CD14-positive monocyte (primary cell): ENCODE measurements at regions not wholly inside any gene's neighbourhood (a gene's known extent, or its start where the extent isn't known, plus 50 kb on each side); places are given as distances from the start of the nearest gene placed in this dataset.

Source experiments
- DNase-seq, 3 donors: peaks; one replicate each; pipeline ENCODE4 v3.0.0-alpha.2; 2011 to 2022
- H2AFZ ChIP-seq: 2 replicates; pipeline ENCODE4 v1.6.0; 2012; ENCODE audit warnings: mild to moderate bottlenecking, low read depth, low read length, inconsistent platforms; ENCODE audit not compliant: insufficient read depth, poor library complexity, severe bottlenecking
- H3K27ac ChIP-seq, 2 donors: 1 replicate in 1 of 2; 2 replicates in 1 of 2; pipeline ENCODE4 v1.5.1; 2012 to 2013; ENCODE audit warnings: low read length in 2 of 2, control low read depth in 1 of 2, inconsistent platforms in 1 of 2, low read depth in 1 of 2, mild to moderate bottlenecking in 1 of 2
- H3K27me3 ChIP-seq, 2 donors: one replicate each; pipeline versions ENCODE4 v1.6.0 to v1.6.1; 2011 to 2013; ENCODE audit warnings: low read length in 2 of 2; ENCODE audit not compliant: control insufficient read depth in 2 of 2, insufficient read depth in 2 of 2
- H3K36me3 ChIP-seq, 2 donors: replicated peaks in 1 of 2; 1 replicate in 1 of 2; 2 replicates in 1 of 2; pipeline versions ENCODE4 v1.5.1 to v1.6.1; 2012 to 2013; ENCODE audit warnings: low read length in 2 of 2, control low read depth in 1 of 2, inconsistent platforms in 1 of 2, mild to moderate bottlenecking in 1 of 2; ENCODE audit not compliant: insufficient read depth in 2 of 2, control insufficient read depth in 1 of 2
- H3K4me1 ChIP-seq, 2 donors: 1 replicate in 1 of 2; 2 replicates in 1 of 2; pipeline versions ENCODE4 v1.5.1 to v1.6.1; 2012 to 2013; ENCODE audit warnings: low read length in 2 of 2, control low read depth in 1 of 2, inconsistent platforms in 1 of 2, mild to moderate bottlenecking in 1 of 2, moderate library complexity in 1 of 2; ENCODE audit not compliant: insufficient read depth in 2 of 2, control insufficient read depth in 1 of 2
- H3K4me2 ChIP-seq: replicated peaks from 2 replicates; pipeline ENCODE3; 2012; ENCODE audit warnings: low read length, moderate library complexity, mild to moderate bottlenecking; ENCODE audit not compliant: poor library complexity, severe bottlenecking; ENCODE audit errors: extremely low read depth
- H3K4me3 ChIP-seq, 3 experiments: fragments of 200-600 bp in 1 of 3; sonication (generic) in 1 of 3; replicated peaks in 1 of 3; 1 replicate in 2 of 3; 2 replicates in 1 of 3; pipeline ENCODE4 v1.5.1; 2011 to 2013; ENCODE audit warnings: low read length in 3 of 3, mild to moderate bottlenecking in 3 of 3, control low read depth in 2 of 3, low read depth in 2 of 3, inconsistent platforms in 1 of 3, moderate library complexity in 1 of 3
- H3K79me2 ChIP-seq: 2 replicates; pipeline ENCODE4 v1.6.0; 2012; ENCODE audit warnings: mild to moderate bottlenecking, control low read depth, inconsistent platforms, low read length, moderate library complexity; ENCODE audit not compliant: insufficient read depth
- H3K9ac ChIP-seq: 2 replicates; pipeline ENCODE4 v1.6.0; 2017; ENCODE audit warnings: low read length, mild to moderate bottlenecking; ENCODE audit not compliant: insufficient read depth, poor library complexity, severe bottlenecking
- H3K9me3 ChIP-seq, 2 donors: replicated peaks in 1 of 2; 1 replicate in 1 of 2; 2 replicates in 1 of 2; pipeline versions ENCODE4 v1.5.1 to v1.6.1; 2012 to 2013; ENCODE audit warnings: low read length in 2 of 2, control low read depth in 1 of 2; ENCODE audit not compliant: control insufficient read depth in 1 of 2, insufficient read depth in 1 of 2
- H4K20me1 ChIP-seq: 2 replicates; pipeline ENCODE4 v1.6.0; 2012; ENCODE audit warnings: mild to moderate bottlenecking, low read length, control low read depth, moderate library complexity; ENCODE audit not compliant: insufficient read depth
- H3K27ac Mint-ChIP-seq, 7 donors: one replicate each; pipeline ENCODE4 v1.8.0; 2020; ENCODE audit warnings: mild to moderate bottlenecking in 7 of 7, mixed read lengths in 7 of 7, moderate library complexity in 6 of 7, inconsistent platforms in 2 of 7
- H3K27me3 Mint-ChIP-seq, 3 donors: one replicate each; pipeline ENCODE4 v1.8.0; 2021 to 2022; ENCODE audit warnings: low read depth in 3 of 3, mild to moderate bottlenecking in 3 of 3, mixed read lengths in 3 of 3, moderate library complexity in 3 of 3, inconsistent platforms in 1 of 3
- H3K36me3 Mint-ChIP-seq, 2 donors: one replicate each; pipeline ENCODE4 v1.8.0; 2020; ENCODE audit warnings: mixed read lengths in 2 of 2, inconsistent platforms in 1 of 2, mild to moderate bottlenecking in 1 of 2
- H3K4me1 Mint-ChIP-seq: one replicate; pipeline ENCODE4 v1.8.0; 2020; ENCODE audit warnings: mild to moderate bottlenecking, mixed read lengths
- H3K4me3 Mint-ChIP-seq, 2 donors: one replicate each; pipeline ENCODE4 v1.8.0; 2020; ENCODE audit warnings: mild to moderate bottlenecking in 2 of 2, mixed read lengths in 2 of 2, moderate library complexity in 1 of 2
- H3K9me3 Mint-ChIP-seq, 7 donors: one replicate each; pipeline ENCODE4 v1.8.0; 2020 to 2022; ENCODE audit warnings: mixed read lengths in 7 of 7, mild to moderate bottlenecking in 6 of 7, moderate library complexity in 6 of 7, inconsistent platforms in 2 of 7
- CTCF ChIP-seq: fragments of 200-600 bp; IDR thresholded peaks from one replicate; pipeline ENCODE4 v1.8.0; 2022; ENCODE audit warnings: antibody characterized with exemption, mild to moderate bottlenecking
- WGBS: methylation state at CpG from one replicate; pipeline ENCODE4 v1.1.5; 2013; ENCODE audit warnings: missing lambda C conversion rate; ENCODE audit not compliant: insufficient coverage; 5-methylcytosine and 5-hydroxymethylcytosine counted together
- intact Hi-C, 2 donors: fragments of 100-400 bp; cut with micrococcal nuclease; formaldehyde crosslinking; loops; one replicate each; pipeline versions ENCODE4 v1.15.0 to v1.15.1; 2023

GRCh38 chr3:65246561-65246960, 558.8 kb upstream of the ADAMTS9 start:
- 41% methylated on average over 3 of the region's 6 CpGs for WGBS
- H3K9me3 ChIP-seq: peaks cover 0 to 3% of the 10 kb centered on the region in 2 donors

GRCh38 chr3:65245133-65246063, 557.6 kb upstream of the ADAMTS9 start:
- H3K9me3 ChIP-seq: peaks cover 0 to 3% of the 10 kb centered on the region in 2 donors
- no peaks in the 10 kb centered on the region for H3K36me3 ChIP-seq
- Mint-ChIP-seq H3K4me3 (no peak overlapping the region), H3K27me3 (no peaks in the 10 kb centered on the region), H3K36me3 (no peaks in the 10 kb centered on the region), H3K27ac (no peak overlapping the region), H3K4me1 (no peaks in the 10 kb centered on the region), H3K9me3 (peaks cover 2 to 5% (median 3%) of the 10 kb centered on the region in 7 donors)
- WGBS: 85% methylated on average over 4 of the region's 9 CpGs
- no peaks in the 10 kb centered on the region for H4K20me1 ChIP-seq
- H3K4me2 ChIP-seq: no peak overlapping the region
- H3K4me1 ChIP-seq: no peaks in the 10 kb centered on the region
- no peak overlapping the region for H3K27ac ChIP-seq
- DNase-seq: no peak
- H3K4me3 ChIP-seq: no peak overlapping the region
- intact Hi-C loops: no loop called here
- no peaks in the 10 kb centered on the region for H3K79me2 ChIP-seq
- no peak overlapping the region for H2AFZ ChIP-seq
- H3K9ac ChIP-seq: no peak overlapping the region
- H3K27me3 ChIP-seq: no peaks in the 10 kb centered on the region
- TF ChIP-seq CTCF: no peak

More at GRCh38 chr3:65246561-65246960, 558.8 kb upstream of the ADAMTS9 start:
- TF ChIP-seq CTCF: no peak
- Mint-ChIP-seq H3K27ac (no peak overlapping the region), H3K4me3 (no peak overlapping the region), H3K27me3 (peaks cover 0 to 3% (median 0%) of the 10 kb centered on the region in 3 donors), H3K9me3 (peaks cover 0 to 4% (median 2%) of the 10 kb centered on the region in 7 donors), H3K36me3 (no peaks in the 10 kb centered on the region), H3K4me1 (no peaks in the 10 kb centered on the region)
- Histone ChIP-seq H3K27ac (no peak overlapping the region), H3K4me1 (no peaks in the 10 kb centered on the region), H4K20me1 (no peaks in the 10 kb centered on the region), H2AFZ (no peak overlapping the region), H3K27me3 (no peaks in the 10 kb centered on the region), H3K4me3 (no peak overlapping the region), H3K4me2 (no peak overlapping the region), H3K79me2 (no peaks in the 10 kb centered on the region), H3K9ac (no peak overlapping the region), H3K36me3 (no peaks in the 10 kb centered on the region)
- intact Hi-C loops: no loop called here
- DNase-seq: no peak
